GM23248 (cell line): ENCODE measurements at regions not wholly inside any gene's neighbourhood (a gene's known extent, or its start where the extent isn't known, plus 50 kb on each side); places are given as distances from the start of the nearest gene placed in this dataset.

ENCODE experiments used
- DNase-seq: peaks from one replicate; pipeline ENCODE4 v3.0.0-alpha.2; 2015
- H2AFZ ChIP-seq: fragments of 200-600 bp; sonication (generic); 2 replicates; pipeline ENCODE4 v1.6.1; 2016; ENCODE audit warnings: antibody characterized with exemption
- H3F3A ChIP-seq: fragments of 200-600 bp; sonication (generic); 2 replicates; pipeline ENCODE4 v1.6.1; 2016; ENCODE audit warnings: mild to moderate bottlenecking, antibody characterized with exemption, mixed run types; ENCODE audit not compliant: insufficient read depth
- H3K27ac ChIP-seq: fragments of 200-600 bp; sonication (generic); 2 replicates; pipeline ENCODE4 v1.5.1; 2016; ENCODE audit warnings: mild to moderate bottlenecking
- H3K27me3 ChIP-seq: fragments of 200-600 bp; sonication (generic); replicated peaks from 2 replicates; pipeline ENCODE4 v1.6.1; 2016; ENCODE audit warnings: mild to moderate bottlenecking; ENCODE audit not compliant: insufficient read depth
- H3K36me3 ChIP-seq: fragments of 200-600 bp; sonication (generic); 2 replicates; pipeline ENCODE4 v1.6.1; 2016; ENCODE audit warnings: low read depth, mild to moderate bottlenecking
- H3K4me1 ChIP-seq: fragments of 200-600 bp; sonication (generic); 2 replicates; pipeline ENCODE4 v1.6.1; 2016; ENCODE audit warnings: mild to moderate bottlenecking; ENCODE audit not compliant: insufficient read depth
- H3K4me2 ChIP-seq: fragments of 200-600 bp; sonication (generic); one replicate; pipeline ENCODE4 v1.6.1; 2016; ENCODE audit warnings: mild to moderate bottlenecking; ENCODE audit not compliant: unreplicated experiment
- H3K4me3 ChIP-seq: fragments of 200-600 bp; sonication (generic); 2 replicates; pipeline ENCODE4 v1.5.1; 2016; ENCODE audit warnings: mild to moderate bottlenecking
- H3K79me2 ChIP-seq: fragments of 200-600 bp; sonication (generic); 2 replicates; pipeline ENCODE4 v1.6.1; 2016; ENCODE audit warnings: mild to moderate bottlenecking; ENCODE audit not compliant: insufficient read depth
- H3K9ac ChIP-seq: fragments of 200-600 bp; sonication (generic); 2 replicates; pipeline ENCODE4 v1.6.1; 2016; ENCODE audit warnings: mild to moderate bottlenecking
- H3K9me2 ChIP-seq: fragments of 200-600 bp; sonication (generic); 2 replicates; pipeline ENCODE4 v1.6.1; 2016; ENCODE audit warnings: mixed run types, mild to moderate bottlenecking, moderate library complexity; ENCODE audit not compliant: insufficient read depth
- H3K9me3 ChIP-seq: fragments of 200-600 bp; sonication (generic); one replicate; pipeline ENCODE4 v1.6.1; 2017; ENCODE audit warnings: low read depth
- H4K20me1 ChIP-seq: fragments of 200-600 bp; sonication (generic); 2 replicates; pipeline ENCODE4 v1.6.0; 2016; ENCODE audit not compliant: insufficient read depth
- EZH2 ChIP-seq: fragments of 200-600 bp; sonication (generic); IDR thresholded peaks from 2 replicates; pipeline ENCODE4 v1.6.1; 2018; ENCODE audit warnings: antibody characterized with exemption, mild to moderate bottlenecking; ENCODE audit not compliant: insufficient read depth, poor library complexity, severe bottlenecking
- EZH2phosphoT487 ChIP-seq: fragments of 200-600 bp; sonication (generic); IDR thresholded peaks from 2 replicates; pipeline ENCODE4 v1.6.1; 2018; ENCODE audit warnings: antibody characterized with exemption, moderate library complexity, mild to moderate bottlenecking, low read depth; ENCODE audit not compliant: insufficient read depth
- WGBS, 2 experiments: methylation state at CpG; one replicate each; pipeline ENCODE4 v1.1.6; 2015 to 2017; ENCODE audit warnings: low lambda C conversion rate in 2 of 2, low coverage in 1 of 2; ENCODE audit errors: missing lambda C conversion rate in 2 of 2; 5-methylcytosine and 5-hydroxymethylcytosine counted together
- in situ Hi-C: fragments of 300-500 bp; cut with MboI; formaldehyde crosslinking; loops from 2 replicates; pipeline ENCODE4 v1.15.0; 2020

DNA sequence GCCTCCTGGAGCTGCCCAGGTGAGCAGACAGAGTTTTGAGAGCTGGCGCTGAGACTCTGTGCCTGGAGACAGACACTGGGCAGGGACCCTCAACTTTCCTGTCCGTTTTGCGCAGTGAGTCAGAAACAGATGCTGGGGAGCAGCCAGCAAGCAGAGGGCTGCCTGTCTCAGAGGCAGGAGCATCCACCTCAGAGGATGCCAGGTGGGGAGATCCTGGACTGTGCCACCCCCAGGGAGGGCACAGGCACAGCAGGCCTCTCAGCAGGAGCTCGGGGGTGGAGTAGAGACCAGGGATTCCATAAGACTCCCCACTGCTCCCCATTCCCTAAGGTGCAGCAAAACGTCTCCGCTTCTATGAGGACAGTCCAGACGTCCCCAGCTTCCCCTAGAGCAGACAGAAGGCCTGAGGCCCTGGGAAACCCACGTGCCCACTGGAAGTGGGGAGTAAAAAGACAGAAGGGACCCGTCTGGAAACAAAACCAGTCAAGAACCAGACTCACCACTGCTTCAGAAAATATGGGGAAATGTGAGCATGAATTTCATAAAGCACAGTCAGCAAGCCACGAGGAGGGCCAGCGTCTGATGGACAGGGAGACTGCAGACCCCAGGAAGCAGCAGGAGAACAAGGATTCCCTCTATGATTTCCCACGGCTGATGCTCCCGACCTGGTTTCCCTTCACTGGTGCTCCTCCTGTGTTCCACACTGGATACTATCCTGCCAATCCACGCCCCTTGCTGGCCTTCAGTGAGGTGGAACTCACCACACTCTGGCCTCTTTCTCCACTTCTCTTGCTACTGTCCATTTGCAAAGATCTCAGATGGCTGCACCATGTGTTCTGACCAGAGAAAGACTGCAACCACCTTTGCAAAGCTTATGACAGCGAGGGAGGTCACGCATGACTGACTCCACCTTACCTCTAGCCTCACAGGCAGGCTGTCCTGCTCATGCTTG is 151.3 kb upstream of the FAM20C start:
- in situ Hi-C loops, result no loop called here
- WGBS, 2 experiments, result 74 to 75% methylated on average over 16 of the region's 16 CpGs
- Histone ChIP-seq H2AFZ (no peak overlapping the region), H4K20me1 (no peaks in the 10 kb centered on the region), H3K4me1 (peaks cover 8% of the 10 kb centered on the region; the same call in 1 of the 2 replicates), H3K36me3 (no peaks in the 10 kb centered on the region), H3K4me3 (no peak overlapping the region), H3K9me3 (no peaks in the 10 kb centered on the region), H3K27ac (no peak overlapping the region), H3K9me2 (no peaks in the 10 kb centered on the region), H3K4me2 (no peak overlapping the region), H3K79me2 (no peaks in the 10 kb centered on the region), H3F3A (no peaks in the 10 kb centered on the region), H3K9ac (no peak overlapping the region), H3K27me3 (no peaks in the 10 kb centered on the region; the same call in 1 of the 2 replicates)
- TF ChIP-seq EZH2, result no peak
- TF ChIP-seq EZH2phosphoT487, result no peak
- no peak for DNase-seq

DNA sequence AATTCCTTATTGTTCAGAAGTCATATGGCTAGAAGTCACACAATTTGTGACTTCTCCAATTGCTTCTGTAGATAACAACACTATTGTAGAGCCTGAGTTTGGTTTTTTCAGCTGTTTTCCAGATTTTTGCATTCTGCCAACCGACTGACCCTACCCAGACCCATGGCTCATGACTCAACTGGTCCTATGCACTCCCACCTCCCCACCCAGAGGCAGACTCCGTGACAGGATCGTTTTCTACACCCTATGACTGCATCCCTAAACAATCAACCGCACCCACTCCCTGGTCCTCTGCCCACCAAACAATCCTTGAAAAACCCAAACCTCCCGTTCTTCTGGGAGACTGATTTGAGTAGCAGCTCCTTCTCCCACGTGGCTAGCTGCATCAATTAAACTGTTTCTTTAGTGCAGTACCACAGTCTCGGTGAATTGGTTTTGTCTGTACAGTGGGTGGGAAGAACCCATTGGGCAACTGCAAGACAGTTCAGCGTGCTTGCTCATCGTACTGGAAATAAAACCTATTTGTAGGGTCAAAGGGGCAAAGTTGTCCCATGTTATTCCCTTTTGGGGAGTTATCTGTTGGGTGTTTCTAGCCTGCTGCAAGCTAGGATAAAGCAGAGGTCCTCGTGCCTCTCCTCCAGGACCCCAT is 150.3 kb upstream of the FAM20C start:
- Histone ChIP-seq H3K9me2 (no peaks in the 10 kb centered on the region), H3K27me3 (no peaks in the 10 kb centered on the region; the same call in 1 of the 2 replicates), H3K79me2 (no peaks in the 10 kb centered on the region), H3F3A (no peaks in the 10 kb centered on the region), H3K9ac (no peak overlapping the region), H4K20me1 (no peaks in the 10 kb centered on the region), H3K4me1 (peaks cover 8% of the 10 kb centered on the region; the same call in 1 of the 2 replicates), H3K36me3 (no peaks in the 10 kb centered on the region), H3K4me2 (peak overlapping the region; percentile 0), H3K27ac (no peak overlapping the region), H2AFZ (no peak overlapping the region), H3K4me3 (no peak overlapping the region), H3K9me3 (no peaks in the 10 kb centered on the region)
- in situ Hi-C loops, result no loop called here
- no peak for TF ChIP-seq EZH2phosphoT487
- TF ChIP-seq EZH2, result no peak
- DNase-seq, result peak; percentile 59
- WGBS, 2 experiments, result 25 to 26% methylated on average over 10 of the region's 10 CpGs

DNA sequence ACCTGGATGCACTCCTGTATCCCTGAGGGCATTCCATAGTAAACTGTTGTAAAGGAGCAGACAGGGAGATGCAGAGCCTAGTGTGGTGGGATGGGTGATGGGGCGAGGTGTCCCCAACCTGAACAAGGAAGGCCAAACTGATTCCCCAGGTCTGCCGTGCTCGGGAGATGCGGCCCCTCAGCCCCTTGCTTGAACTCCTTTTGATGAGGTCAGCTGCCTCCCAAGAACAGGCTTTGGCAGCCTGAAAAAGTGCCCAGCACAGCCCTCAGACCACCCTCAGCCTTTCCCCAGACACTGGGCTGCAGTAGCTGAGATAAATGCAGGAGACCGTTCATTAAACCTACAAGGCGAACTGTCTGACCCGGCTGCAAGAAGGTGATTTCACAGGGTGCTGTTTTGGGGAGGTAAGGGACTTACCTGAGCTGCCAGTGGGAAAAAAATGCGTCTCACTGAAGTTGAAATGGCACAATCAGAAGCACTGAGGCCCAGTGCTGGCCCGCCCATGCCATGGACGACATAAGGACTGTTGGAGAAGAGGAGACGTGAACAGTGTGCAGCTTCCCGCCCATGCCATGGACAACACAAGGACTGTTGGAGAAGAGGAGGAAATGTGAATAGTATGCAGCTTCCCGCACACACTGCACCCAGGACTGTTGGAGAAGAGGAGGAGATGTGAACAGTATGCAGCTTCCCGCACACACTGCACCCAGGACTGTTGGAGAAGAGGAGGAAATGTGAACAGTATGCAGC is 148.4 kb upstream of the FAM20C start:
- DNase-seq, result no peak
- in situ Hi-C loops, result no loop called here
- Histone ChIP-seq H2AFZ (no peak overlapping the region), H3K79me2 (no peaks in the 10 kb centered on the region), H3F3A (no peaks in the 10 kb centered on the region), H3K4me2 (no peak overlapping the region), H3K27ac (no peak overlapping the region), H3K9me3 (no peaks in the 10 kb centered on the region), H3K27me3 (no peaks in the 10 kb centered on the region; the same call in 1 of the 2 replicates), H3K9me2 (no peaks in the 10 kb centered on the region), H3K4me1 (peaks cover 8% of the 10 kb centered on the region; the same call in 1 of the 2 replicates), H3K36me3 (no peaks in the 10 kb centered on the region), H3K4me3 (no peak overlapping the region), H4K20me1 (no peaks in the 10 kb centered on the region), H3K9ac (no peak overlapping the region)
- WGBS, 2 experiments, result 61% methylated on average over 14 of the region's 14 CpGs
- TF ChIP-seq EZH2phosphoT487 (no peak), EZH2 (no peak)

DNA sequence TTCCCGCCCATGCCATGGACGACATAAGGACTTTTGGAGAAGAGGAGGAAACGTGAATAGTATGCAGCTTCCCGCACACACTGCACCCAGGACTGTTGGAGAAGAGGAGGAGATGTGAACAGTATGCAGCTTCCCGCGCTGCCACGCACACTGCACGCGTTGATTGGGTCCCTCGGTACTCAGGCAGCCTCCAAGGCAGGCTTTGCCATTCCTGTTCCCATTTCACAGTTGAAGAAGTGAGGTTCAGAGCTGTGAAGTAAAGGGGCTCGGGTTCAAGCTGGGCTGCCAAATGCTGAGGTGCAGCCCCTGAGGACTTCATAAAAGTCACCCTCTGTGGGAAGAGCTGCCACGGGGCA is 147.9 kb upstream of the FAM20C start:
- no peak for TF ChIP-seq EZH2
- no peak for TF ChIP-seq EZH2phosphoT487
- 65 to 69% methylated on average over 12 of the region's 12 CpGs for WGBS, 2 experiments
- DNase-seq, result no peak

More for the DNA sequence above, 147.9 kb upstream of the FAM20C start:
- Histone ChIP-seq H3K36me3 (no peaks in the 10 kb centered on the region), H2AFZ (no peak overlapping the region), H3K4me3 (no peak overlapping the region), H3K9me2 (no peaks in the 10 kb centered on the region), H3K4me2 (no peak overlapping the region), H3K9ac (no peak overlapping the region), H4K20me1 (no peaks in the 10 kb centered on the region), H3K4me1 (peaks cover 8% of the 10 kb centered on the region; the same call in 1 of the 2 replicates), H3K27me3 (no peaks in the 10 kb centered on the region; the same call in 1 of the 2 replicates), H3K79me2 (no peaks in the 10 kb centered on the region), H3F3A (no peaks in the 10 kb centered on the region), H3K27ac (no peak overlapping the region), H3K9me3 (no peaks in the 10 kb centered on the region)
- in situ Hi-C loops, result no loop called here
